ENCODE measurements at regions not wholly inside any gene's neighbourhood (a gene's known extent, or its start where the extent isn't known, plus 50 kb on each side); places are given as distances from the start of the nearest gene placed in this dataset.

GRCh38 chr2:187922846-187923245, 368.6 kb upstream of the TFPI start:
- TF ChIP-seq CTCF (IDR thresholded peaks at IDR 0.05) (no peak), POLR2A (IDR thresholded peaks at IDR 0.05) (no peak)

Measured in body of pancreas (tissue), 4 donors.